Stimulated activated naive CD4-positive, alpha-beta T cell (primary cell): ENCODE measurements at regions not wholly inside any gene's neighbourhood (a gene's known extent, or its start where the extent isn't known, plus 50 kb on each side); places are given as distances from the start of the nearest gene placed in this dataset.

Experiments
- DNase-seq, 6 experiments: peaks; one replicate each; lab custom pipeline; 2025; lab: John Stamatoyannopoulos, UW

- DNase-seq, result no peak
These were observed 1471.1 kb downstream of the TBC1D22A start for GRCh38 chr22:48233586-48233985.

GRCh38 chr22:48228468-48228867, 1466.0 kb downstream of the TBC1D22A start:
- no peak for DNase-seq

GRCh38 chr22:48227341-48228018, 1465.0 kb downstream of the TBC1D22A start:
- DNase-seq, result no peak

- DNase-seq, result no peak
These were observed 1463.9 kb downstream of the TBC1D22A start for GRCh38 chr22:48226026-48227013.

GRCh38 chr22:48224332-48224731, 1461.9 kb downstream of the TBC1D22A start:
- no peak for DNase-seq

GRCh38 chr22:48223488-48224190, 1461.2 kb downstream of the TBC1D22A start:
- no peak for DNase-seq

GRCh38 chr22:48222742-48223487, 1460.5 kb downstream of the TBC1D22A start:
- DNase-seq, result no peak

GRCh38 chr22:48218889-48219420, 1456.5 kb downstream of the TBC1D22A start:
- no peak for DNase-seq

- DNase-seq, result no peak
These were observed 1455.1 kb downstream of the TBC1D22A start for GRCh38 chr22:48217596-48217995.

GRCh38 chr22:48212727-48213126, 1450.3 kb downstream of the TBC1D22A start:
- DNase-seq, result no peak

- no peak for DNase-seq
These were observed 1448.4 kb downstream of the TBC1D22A start for GRCh38 chr22:48210812-48211211.

- no peak for DNase-seq
These were observed 1447.7 kb downstream of the TBC1D22A start for GRCh38 chr22:48210198-48210580.

- no peak for DNase-seq
These were observed 1447.2 kb downstream of the TBC1D22A start for GRCh38 chr22:48209473-48210197.

- no peak for DNase-seq
These were observed 1446.4 kb downstream of the TBC1D22A start for GRCh38 chr22:48208894-48209293.

- DNase-seq, result no peak
These were observed 1445.6 kb downstream of the TBC1D22A start for GRCh38 chr22:48207919-48208535.

GRCh38 chr22:48205790-48206189, 1443.3 kb downstream of the TBC1D22A start:
- DNase-seq, result no peak

GRCh38 chr22:48205161-48205560, 1442.7 kb downstream of the TBC1D22A start:
- DNase-seq, result no peak

GRCh38 chr22:48204296-48204695, 1441.8 kb downstream of the TBC1D22A start:
- DNase-seq, result no peak

- DNase-seq, result no peak
These were observed 1437.2 kb downstream of the TBC1D22A start for GRCh38 chr22:48199667-48200066.
